ENCODE measurements at regions not wholly inside any gene's neighbourhood (a gene's known extent, or its start where the extent isn't known, plus 50 kb on each side); places are given as distances from the start of the nearest gene placed in this dataset.

DNA sequence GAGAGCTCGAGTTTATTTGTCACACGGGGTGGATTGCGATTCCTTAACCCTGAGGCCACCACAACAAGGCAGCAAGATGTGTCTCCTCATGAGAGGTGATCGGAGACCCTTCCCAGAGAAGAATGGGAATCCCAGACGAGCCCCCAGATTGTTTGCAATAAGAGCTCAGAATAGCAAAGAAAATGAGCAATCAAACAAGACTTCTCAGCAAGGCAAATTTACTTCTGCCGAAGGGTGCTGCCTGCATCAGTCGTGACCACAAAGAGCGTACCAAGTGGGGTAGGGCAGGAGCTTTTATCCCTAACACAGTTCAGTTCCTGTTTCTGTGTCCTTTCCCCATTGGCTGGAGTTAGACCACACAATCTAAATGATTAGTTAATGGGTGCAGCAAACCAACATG, 237.5 kb upstream of the SYT4 start:
- TF ChIP-seq, protein P1, sequence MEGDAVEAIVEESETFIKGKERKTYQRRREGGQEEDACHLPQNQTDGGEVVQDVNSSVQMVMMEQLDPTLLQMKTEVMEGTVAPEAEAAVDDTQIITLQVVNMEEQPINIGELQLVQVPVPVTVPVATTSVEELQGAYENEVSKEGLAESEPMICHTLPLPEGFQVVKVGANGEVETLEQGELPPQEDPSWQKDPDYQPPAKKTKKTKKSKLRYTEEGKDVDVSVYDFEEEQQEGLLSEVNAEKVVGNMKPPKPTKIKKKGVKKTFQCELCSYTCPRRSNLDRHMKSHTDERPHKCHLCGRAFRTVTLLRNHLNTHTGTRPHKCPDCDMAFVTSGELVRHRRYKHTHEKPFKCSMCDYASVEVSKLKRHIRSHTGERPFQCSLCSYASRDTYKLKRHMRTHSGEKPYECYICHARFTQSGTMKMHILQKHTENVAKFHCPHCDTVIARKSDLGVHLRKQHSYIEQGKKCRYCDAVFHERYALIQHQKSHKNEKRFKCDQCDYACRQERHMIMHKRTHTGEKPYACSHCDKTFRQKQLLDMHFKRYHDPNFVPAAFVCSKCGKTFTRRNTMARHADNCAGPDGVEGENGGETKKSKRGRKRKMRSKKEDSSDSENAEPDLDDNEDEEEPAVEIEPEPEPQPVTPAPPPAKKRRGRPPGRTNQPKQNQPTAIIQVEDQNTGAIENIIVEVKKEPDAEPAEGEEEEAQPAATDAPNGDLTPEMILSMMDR (conservative IDR thresholded peaks at IDR 0.05; ENCODE audit: low read depth, low read length): no peak
- no peak for TF ChIP-seq EZH2 (IDR thresholded peaks at IDR 0.05; ENCODE audit: borderline replicate concordance, low read depth, low read length, poor library complexity, severe bottlenecking)

Measured in A673 (cell line).